ENCODE measurements at regions not wholly inside any gene's neighbourhood (a gene's known extent, or its start where the extent isn't known, plus 50 kb on each side); places are given as distances from the start of the nearest gene placed in this dataset.

DNA sequence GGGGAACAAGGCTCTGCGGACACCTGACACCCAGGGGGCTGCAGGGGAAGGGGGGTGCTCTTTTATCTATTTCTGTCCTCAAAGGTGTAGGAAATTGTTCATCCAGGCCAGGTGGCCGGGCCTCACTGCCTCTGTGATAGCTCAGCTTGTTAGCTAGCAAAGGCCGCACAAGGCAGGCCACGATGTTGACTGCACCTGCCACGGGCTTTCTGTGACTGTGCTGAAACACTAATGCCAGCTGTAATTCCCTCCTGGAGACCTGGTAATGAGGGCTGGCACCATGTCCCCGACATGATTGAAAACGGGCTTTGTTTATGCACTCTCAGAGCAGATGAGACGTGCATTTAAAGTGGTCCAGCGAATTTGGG lies 61.4 kb upstream of the APCDD1L start:
- Histone ChIP-seq H3K27ac (ENCODE audit: control insufficient read depth, insufficient read depth) (no peak overlapping the region), H3K36me3 (ENCODE audit: control insufficient read depth in 2 of 2, insufficient read depth in 2 of 2, low read length in 1 of 2) (no peaks in the 10 kb centered on the region), H3K79me2 (ENCODE audit: control insufficient read depth, insufficient read depth, low read length) (no peaks in the 10 kb centered on the region), H3K4me1 (ENCODE audit: control insufficient read depth, insufficient read depth, low read length) (no peaks in the 10 kb centered on the region), H3K4me3 (no peak overlapping the region), H3K4me2 (ENCODE audit: control insufficient read depth, insufficient read depth) (no peak overlapping the region), H3K9me3 (replicated peaks; ENCODE audit: control insufficient read depth, insufficient read depth, low read length) (no peaks in the 10 kb centered on the region; the same call in 2 of the 3 replicates), H4K20me1 (ENCODE audit: control insufficient read depth, insufficient read depth) (no peaks in the 10 kb centered on the region), H3K9ac (ENCODE audit: control insufficient read depth, insufficient read depth, low read length) (no peak overlapping the region), H3K27me3 (replicated peaks in 1 of 2; ENCODE audit: control insufficient read depth in 2 of 2, insufficient read depth in 2 of 2, low read length in 1 of 2) (peaks cover 0 to 1% of the 10 kb centered on the region in 2 experiments; a peak in 3 of 4 replicates), H2AFZ (ENCODE audit: control insufficient read depth, low read depth, low read length) (no peak overlapping the region)
- ChIA-PET POLR2A (no interaction called here), RAD21 (ENCODE audit: unreplicated experiment) (no interaction called here), CTCF (no interaction called here), SMC1A (ENCODE audit: uncharacterized antibody, unreplicated experiment) (no interaction called here)
- no peak for FAIRE-seq
- ATAC-seq: no peak
- BruUV-seq (replicated peaks): no TSS peak
- no peak for TF ChIP-seq EGR1 (IDR thresholded peaks at IDR 0.05; ENCODE audit: borderline replicate concordance in 1 of 2, low read depth in 2 of 2, low read length in 2 of 2)
- no peak for TF ChIP-seq NFIC (IDR thresholded peaks at IDR 0.05; ENCODE audit: low read depth, low read length)
- no peak for TF ChIP-seq ETV6 (conservative IDR thresholded peaks at IDR 0.05 in 1 of 2, IDR thresholded peaks at IDR 0.05 in 1 of 2; ENCODE audit: borderline replicate concordance in 1 of 2, low read depth in 1 of 2)
- TF ChIP-seq, protein P1, sequence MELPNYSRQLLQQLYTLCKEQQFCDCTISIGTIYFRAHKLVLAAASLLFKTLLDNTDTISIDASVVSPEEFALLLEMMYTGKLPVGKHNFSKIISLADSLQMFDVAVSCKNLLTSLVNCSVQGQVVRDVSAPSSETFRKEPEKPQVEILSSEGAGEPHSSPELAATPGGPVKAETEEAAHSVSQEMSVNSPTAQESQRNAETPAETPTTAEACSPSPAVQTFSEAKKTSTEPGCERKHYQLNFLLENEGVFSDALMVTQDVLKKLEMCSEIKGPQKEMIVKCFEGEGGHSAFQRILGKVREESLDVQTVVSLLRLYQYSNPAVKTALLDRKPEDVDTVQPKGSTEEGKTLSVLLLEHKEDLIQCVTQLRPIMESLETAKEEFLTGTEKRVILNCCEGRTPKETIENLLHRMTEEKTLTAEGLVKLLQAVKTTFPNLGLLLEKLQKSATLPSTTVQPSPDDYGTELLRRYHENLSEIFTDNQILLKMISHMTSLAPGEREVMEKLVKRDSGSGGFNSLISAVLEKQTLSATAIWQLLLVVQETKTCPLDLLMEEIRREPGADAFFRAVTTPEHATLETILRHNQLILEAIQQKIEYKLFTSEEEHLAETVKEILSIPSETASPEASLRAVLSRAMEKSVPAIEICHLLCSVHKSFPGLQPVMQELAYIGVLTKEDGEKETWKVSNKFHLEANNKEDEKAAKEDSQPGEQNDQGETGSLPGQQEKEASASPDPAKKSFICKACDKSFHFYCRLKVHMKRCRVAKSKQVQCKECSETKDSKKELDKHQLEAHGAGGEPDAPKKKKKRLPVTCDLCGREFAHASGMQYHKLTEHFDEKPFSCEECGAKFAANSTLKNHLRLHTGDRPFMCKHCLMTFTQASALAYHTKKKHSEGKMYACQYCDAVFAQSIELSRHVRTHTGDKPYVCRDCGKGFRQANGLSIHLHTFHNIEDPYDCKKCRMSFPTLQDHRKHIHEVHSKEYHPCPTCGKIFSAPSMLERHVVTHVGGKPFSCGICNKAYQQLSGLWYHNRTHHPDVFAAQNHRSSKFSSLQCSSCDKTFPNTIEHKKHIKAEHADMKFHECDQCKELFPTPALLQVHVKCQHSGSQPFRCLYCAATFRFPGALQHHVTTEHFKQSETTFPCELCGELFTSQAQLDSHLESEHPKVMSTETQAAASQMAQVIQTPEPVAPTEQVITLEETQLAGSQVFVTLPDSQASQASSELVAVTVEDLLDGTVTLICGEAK (IDR thresholded peaks at IDR 0.05; ENCODE audit: borderline replicate concordance): no peak
- TF ChIP-seq MEF2A (IDR thresholded peaks at IDR 0.05; ENCODE audit: insufficient read depth, low read depth, low read length): no peak
- TF ChIP-seq NFXL1 (IDR thresholded peaks at IDR 0.05; ENCODE audit: borderline replicate concordance): no peak
- TF ChIP-seq RUNX3 (IDR thresholded peaks at IDR 0.05; ENCODE audit: low read length): no peak
- no peak for TF ChIP-seq GATAD2B (conservative IDR thresholded peaks at IDR 0.05; ENCODE audit: low read depth)
- TF ChIP-seq HDGF (IDR thresholded peaks at IDR 0.05): no peak
- TF ChIP-seq RFX5 (IDR thresholded peaks at IDR 0.05; ENCODE audit: low read depth, low read length): no peak
- TF ChIP-seq KDM1A (IDR thresholded peaks at IDR 0.05; ENCODE audit: borderline replicate concordance): no peak
- no peak for TF ChIP-seq POLR2A (IDR thresholded peaks at IDR 0.05; ENCODE audit: low read depth, low read length)
- no peak for TF ChIP-seq ZNF274 (IDR thresholded peaks at IDR 0.05; ENCODE audit: insufficient read depth, insufficient read length)
- no peak for TF ChIP-seq NFYA (IDR thresholded peaks at IDR 0.05; ENCODE audit: borderline replicate concordance, low read depth, low read length)
- TF ChIP-seq, protein P2, sequence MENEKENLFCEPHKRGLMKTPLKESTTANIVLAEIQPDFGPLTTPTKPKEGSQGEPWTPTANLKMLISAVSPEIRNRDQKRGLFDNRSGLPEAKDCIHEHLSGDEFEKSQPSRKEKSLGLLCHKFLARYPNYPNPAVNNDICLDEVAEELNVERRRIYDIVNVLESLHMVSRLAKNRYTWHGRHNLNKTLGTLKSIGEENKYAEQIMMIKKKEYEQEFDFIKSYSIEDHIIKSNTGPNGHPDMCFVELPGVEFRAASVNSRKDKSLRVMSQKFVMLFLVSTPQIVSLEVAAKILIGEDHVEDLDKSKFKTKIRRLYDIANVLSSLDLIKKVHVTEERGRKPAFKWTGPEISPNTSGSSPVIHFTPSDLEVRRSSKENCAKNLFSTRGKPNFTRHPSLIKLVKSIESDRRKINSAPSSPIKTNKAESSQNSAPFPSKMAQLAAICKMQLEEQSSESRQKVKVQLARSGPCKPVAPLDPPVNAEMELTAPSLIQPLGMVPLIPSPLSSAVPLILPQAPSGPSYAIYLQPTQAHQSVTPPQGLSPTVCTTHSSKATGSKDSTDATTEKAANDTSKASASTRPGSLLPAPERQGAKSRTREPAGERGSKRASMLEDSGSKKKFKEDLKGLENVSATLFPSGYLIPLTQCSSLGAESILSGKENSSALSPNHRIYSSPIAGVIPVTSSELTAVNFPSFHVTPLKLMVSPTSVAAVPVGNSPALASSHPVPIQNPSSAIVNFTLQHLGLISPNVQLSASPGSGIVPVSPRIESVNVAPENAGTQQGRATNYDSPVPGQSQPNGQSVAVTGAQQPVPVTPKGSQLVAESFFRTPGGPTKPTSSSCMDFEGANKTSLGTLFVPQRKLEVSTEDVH (IDR thresholded peaks at IDR 0.05; ENCODE audit: low read depth, partially characterized antibody): no peak
- TF ChIP-seq, protein P3, sequence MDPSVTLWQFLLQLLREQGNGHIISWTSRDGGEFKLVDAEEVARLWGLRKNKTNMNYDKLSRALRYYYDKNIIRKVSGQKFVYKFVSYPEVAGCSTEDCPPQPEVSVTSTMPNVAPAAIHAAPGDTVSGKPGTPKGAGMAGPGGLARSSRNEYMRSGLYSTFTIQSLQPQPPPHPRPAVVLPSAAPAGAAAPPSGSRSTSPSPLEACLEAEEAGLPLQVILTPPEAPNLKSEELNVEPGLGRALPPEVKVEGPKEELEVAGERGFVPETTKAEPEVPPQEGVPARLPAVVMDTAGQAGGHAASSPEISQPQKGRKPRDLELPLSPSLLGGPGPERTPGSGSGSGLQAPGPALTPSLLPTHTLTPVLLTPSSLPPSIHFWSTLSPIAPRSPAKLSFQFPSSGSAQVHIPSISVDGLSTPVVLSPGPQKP (IDR thresholded peaks at IDR 0.05; ENCODE audit: low read depth, low read length): no peak
- TF ChIP-seq JUNB (IDR thresholded peaks at IDR 0.05): no peak
- no peak for TF ChIP-seq TBL1XR1 (IDR thresholded peaks at IDR 0.05; ENCODE audit: low read depth, low read length)
- WGBS (ENCODE audit: insufficient coverage, insufficient replicate concordance, low lambda C conversion rate, missing lambda C conversion rate): 21% methylated on average over 9 of the region's 9 CpGs
- no peak for DNase-seq (ENCODE audit: low read depth, low spot score)
- intact Hi-C loops (cut with micrococcal nuclease; ENCODE audit: unreplicated experiment) (no loop called here), in situ Hi-C loops (cut with MboI) (no loop called here)

Measured in GM12878 (cell line).